Transverse colon (tissue), 4 donors: ENCODE measurements at regions not wholly inside any gene's neighbourhood (a gene's known extent, or its start where the extent isn't known, plus 50 kb on each side); places are given as distances from the start of the nearest gene placed in this dataset.
"Not testable (repeated sequence)": the region's sequence is repeated elsewhere in the genome, so short reads cannot be mapped to it uniquely, and the experiment has no call there.

ENCODE experiments used
- DNase-seq: peaks from one replicate; pipeline ENCODE4 v3.0.0-alpha.2; 2019
- H3K27ac ChIP-seq, 4 donors: fragments of 200-600 bp; sonication (generic); 2 replicates each; pipeline ENCODE4 v1.5.1; 2016 to 2018; ENCODE audit warnings: inconsistent platforms in 4 of 4
- H3K27me3 ChIP-seq: fragments of 200-600 bp; sonication (generic); 2 replicates; pipeline ENCODE4 v1.5.1; 2017; ENCODE audit warnings: inconsistent platforms
- H3K36me3 ChIP-seq, 4 donors: fragments of 200-600 bp; sonication (generic); 2 replicates each; pipeline ENCODE4 v1.5.1; 2017 to 2019; ENCODE audit warnings: inconsistent platforms in 4 of 4
- H3K4me1 ChIP-seq, 4 donors: fragments of 200-600 bp; sonication (generic); 2 replicates each; pipeline ENCODE4 v1.5.1; 2017 to 2020; ENCODE audit warnings: inconsistent platforms in 4 of 4
- H3K4me3 ChIP-seq, 4 donors: fragments of 200-600 bp; sonication (generic); 1 replicate in 1 of 4; 2 replicates in 3 of 4; pipeline versions ENCODE4 v1.5.1 to v1.6.1; 2017 to 2019; ENCODE audit warnings: inconsistent platforms in 4 of 4
- H3K9me3 ChIP-seq, 2 donors: fragments of 200-600 bp; sonication (generic); 2 replicates each; pipeline ENCODE4 v1.5.1; 2017 to 2019; ENCODE audit warnings: inconsistent platforms in 2 of 2
- EP300 ChIP-seq: sonication (generic); formaldehyde crosslinking; IDR thresholded peaks from one replicate; pipeline ENCODE4 v1.6.1; 2017; ENCODE audit warnings: antibody characterized with exemption, low read depth
- POLR2A ChIP-seq: fragments of 450-650 bp; IDR thresholded peaks from one replicate; pipeline ENCODE4 v1.6.1; 2016; ENCODE audit warnings: antibody characterized with exemption, mild to moderate bottlenecking, moderate library complexity
- POLR2AphosphoS5 ChIP-seq, 3 donors: sonication (generic); formaldehyde crosslinking; IDR thresholded peaks; one replicate each; pipeline ENCODE4 v1.6.1; 2016; ENCODE audit warnings: antibody characterized with exemption in 3 of 3
- WGBS, 2 donors: methylation state at CpG; one replicate each; pipeline ENCODE4 v1.1.5; 2018; ENCODE audit warnings: low coverage in 1 of 2; 5-methylcytosine and 5-hydroxymethylcytosine counted together
- in situ Hi-C, 4 donors: fragments of 200-750 bp; cut with MboI; loops; one replicate each; pipeline versions ENCODE4 v1.15.0 to v1.15.1; 2017; ENCODE audit warnings: low sequenced_read_pairs in 3 of 4, low pct_ligation_motif_present in 1 of 4, low pct_unique_long_range_greater_than_20kb in 1 of 4
- intact Hi-C: fragments of 100-400 bp; cut with DNase I; formaldehyde crosslinking; loops from one replicate; pipeline ENCODE4 v1.15.1; 2023; ENCODE audit warnings: low total_unique reads
- TF ChIP-seq, protein P1 (sequence below), 5 experiments: fragments of 200-600 bp in 3 of 5; fragments of 450-650 bp in 2 of 5; sonication (generic) in 3 of 5; IDR thresholded peaks; 1 replicate in 2 of 5; 2 replicates in 3 of 5; pipeline ENCODE4 v1.5.1; 2016 to 2017; ENCODE audit warnings: antibody characterized with exemption in 5 of 5, inconsistent platforms in 3 of 5, mild to moderate bottlenecking in 2 of 5, moderate library complexity in 1 of 5

DNA sequence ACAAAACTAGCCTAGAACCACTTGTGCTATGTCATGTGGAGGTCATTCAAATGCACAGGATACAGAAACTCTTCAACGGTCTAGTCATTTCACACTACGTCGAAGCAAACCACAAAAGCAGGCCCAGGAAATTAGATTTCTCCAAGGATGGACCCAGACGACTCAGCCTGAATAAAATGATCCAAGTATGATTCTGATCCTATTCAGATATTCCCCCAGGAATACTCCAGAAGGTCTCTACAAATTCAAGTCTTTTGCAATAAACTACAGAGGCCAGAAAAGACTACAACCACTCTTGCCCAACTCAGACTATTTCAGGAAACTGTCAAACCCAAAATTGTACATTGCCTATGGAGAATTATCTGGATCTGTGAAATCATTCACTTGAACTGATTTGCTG lies 422.5 kb downstream of the METTL4 start:
- TF ChIP-seq POLR2A: no peak
- TF ChIP-seq POLR2AphosphoS5 (IDR thresholded peaks at IDR 0.05): no peak
- no peak for TF ChIP-seq EP300
- TF ChIP-seq, protein P1, sequence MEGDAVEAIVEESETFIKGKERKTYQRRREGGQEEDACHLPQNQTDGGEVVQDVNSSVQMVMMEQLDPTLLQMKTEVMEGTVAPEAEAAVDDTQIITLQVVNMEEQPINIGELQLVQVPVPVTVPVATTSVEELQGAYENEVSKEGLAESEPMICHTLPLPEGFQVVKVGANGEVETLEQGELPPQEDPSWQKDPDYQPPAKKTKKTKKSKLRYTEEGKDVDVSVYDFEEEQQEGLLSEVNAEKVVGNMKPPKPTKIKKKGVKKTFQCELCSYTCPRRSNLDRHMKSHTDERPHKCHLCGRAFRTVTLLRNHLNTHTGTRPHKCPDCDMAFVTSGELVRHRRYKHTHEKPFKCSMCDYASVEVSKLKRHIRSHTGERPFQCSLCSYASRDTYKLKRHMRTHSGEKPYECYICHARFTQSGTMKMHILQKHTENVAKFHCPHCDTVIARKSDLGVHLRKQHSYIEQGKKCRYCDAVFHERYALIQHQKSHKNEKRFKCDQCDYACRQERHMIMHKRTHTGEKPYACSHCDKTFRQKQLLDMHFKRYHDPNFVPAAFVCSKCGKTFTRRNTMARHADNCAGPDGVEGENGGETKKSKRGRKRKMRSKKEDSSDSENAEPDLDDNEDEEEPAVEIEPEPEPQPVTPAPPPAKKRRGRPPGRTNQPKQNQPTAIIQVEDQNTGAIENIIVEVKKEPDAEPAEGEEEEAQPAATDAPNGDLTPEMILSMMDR (IDR thresholded peaks at IDR 0.05): no peak
- WGBS, 2 donors: 61 to 78% methylated on average over 3 to 4 of the region's 4 CpGs
- intact Hi-C loops (no loop called here), in situ Hi-C loops (no loop called here)
- no peaks in the 10 kb centered on the region for H3K4me1 ChIP-seq
- no peak overlapping the region for H3K4me3 ChIP-seq
- no peak for DNase-seq
- H3K36me3 ChIP-seq: no peaks in the 10 kb centered on the region
- H3K27ac ChIP-seq: no peak overlapping the region
- no peaks in the 10 kb centered on the region for H3K27me3 ChIP-seq
- H3K9me3 ChIP-seq: no peaks in the 10 kb centered on the region

- in situ Hi-C loops: no loop called here
- H3K36me3 ChIP-seq: no peaks in the 10 kb centered on the region
- H3K9me3 ChIP-seq: no peaks in the 10 kb centered on the region
- 61 to 83% methylated on average over 1 of the region's 1 CpG for WGBS, 2 donors
- no peak overlapping the region for H3K4me3 ChIP-seq
- intact Hi-C loops: no loop called here
- TF ChIP-seq, protein P1 (IDR thresholded peaks at IDR 0.05): no peak
- TF ChIP-seq POLR2AphosphoS5 (IDR thresholded peaks at IDR 0.05) (no peak), POLR2A (no peak), EP300 (no peak)
- no peaks in the 10 kb centered on the region for H3K4me1 ChIP-seq
- DNase-seq: no peak
- H3K27me3 ChIP-seq: no peaks in the 10 kb centered on the region
- H3K27ac ChIP-seq: no peak overlapping the region
These were observed 420.7 kb downstream of the METTL4 start for GRCh38 chr18:2150566-2150965.

GRCh38 chr18:2154278-2154677 lies 417.0 kb downstream of the METTL4 start:
- WGBS, 2 donors: 56 to 78% methylated on average over 1 of the region's 1 CpG

GRCh38 chr18:2164644-2165550 lies 406.4 kb downstream of the METTL4 start:
- H3K27me3 ChIP-seq: no peaks in the 10 kb centered on the region
- TF ChIP-seq EP300 (no peak), POLR2A (no peak), POLR2AphosphoS5 (IDR thresholded peaks at IDR 0.05) (no peak)
- TF ChIP-seq, protein P1 (IDR thresholded peaks at IDR 0.05): no peak
- intact Hi-C loops (no loop called here), in situ Hi-C loops (no loop called here)
- no peaks in the 10 kb centered on the region for H3K4me1 ChIP-seq
- no peaks in the 10 kb centered on the region for H3K9me3 ChIP-seq
- no peaks in the 10 kb centered on the region for H3K36me3 ChIP-seq
- no peak overlapping the region for H3K27ac ChIP-seq
- DNase-seq: no peak
- 33 to 58% methylated on average over 4 to 7 of the region's 7 CpGs for WGBS, 2 donors
- H3K4me3 ChIP-seq: no peak overlapping the region

More at GRCh38 chr18:2154278-2154677, 417.0 kb downstream of the METTL4 start:
- no peak overlapping the region for H3K27ac ChIP-seq
- no peaks in the 10 kb centered on the region for H3K36me3 ChIP-seq
- no peak for DNase-seq
- no peak for TF ChIP-seq POLR2A
- TF ChIP-seq POLR2AphosphoS5 (IDR thresholded peaks at IDR 0.05): no peak
- no peaks in the 10 kb centered on the region for H3K4me1 ChIP-seq
- H3K27me3 ChIP-seq: no peaks in the 10 kb centered on the region
- intact Hi-C loops (no loop called here), in situ Hi-C loops (no loop called here)
- H3K9me3 ChIP-seq: no peaks in the 10 kb centered on the region
- no peak overlapping the region for H3K4me3 ChIP-seq

- 68 to 83% methylated on average over 2 to 9 of the region's 9 CpGs for WGBS, 2 donors
- H3K27ac ChIP-seq, intact Hi-C loops, in situ Hi-C loops, H3K4me3 ChIP-seq, H3K36me3 ChIP-seq, H3K4me1 ChIP-seq, DNase-seq, H3K27me3 ChIP-seq, H3K9me3 ChIP-seq: not testable (repeated sequence)
These were observed 404.4 kb downstream of the METTL4 start for GRCh38 chr18:2166876-2167275.
